GM19240 (cell line): ENCODE measurements at regions not wholly inside any gene's neighbourhood (a gene's known extent, or its start where the extent isn't known, plus 50 kb on each side); places are given as distances from the start of the nearest gene placed in this dataset.
"Not testable (repeated sequence)": the region's sequence is repeated elsewhere in the genome, so short reads cannot be mapped to it uniquely, and the experiment has no call there.

ENCODE experiments used
- DNase-seq: peaks from one replicate; pipeline ENCODE4 v3.0.0; 2011; ENCODE audit warnings: low spot score; ENCODE audit not compliant: insufficient read length

- DNase-seq = no peak
Observed at GRCh38 chr6:153435787-153436186, 304.7 kb upstream of the RGS17 start.

GRCh38 chr6:153425536-153425935, 294.5 kb upstream of the RGS17 start:
- no peak for DNase-seq

- DNase-seq = no peak
Observed at GRCh38 chr6:153424719-153425400, 293.8 kb upstream of the RGS17 start.

GRCh38 chr6:153412519-153412918, 281.4 kb upstream of the RGS17 start:
- DNase-seq = no peak

- no peak for DNase-seq
Observed at GRCh38 chr6:153411070-153411648, 280.1 kb upstream of the RGS17 start.

- DNase-seq = no peak
Observed at GRCh38 chr6:153405931-153406330, 274.8 kb upstream of the RGS17 start.

GRCh38 chr6:153401751-153402150, 270.7 kb upstream of the RGS17 start:
- DNase-seq = no peak

GRCh38 chr6:153392156-153392555, 261.1 kb upstream of the RGS17 start:
- DNase-seq = no peak

GRCh38 chr6:153373869-153374268, 242.8 kb upstream of the RGS17 start:
- DNase-seq = no peak

- no peak for DNase-seq
Observed at GRCh38 chr6:153368131-153368530, 237.0 kb upstream of the RGS17 start.

GRCh38 chr6:153367021-153367420, 235.9 kb upstream of the RGS17 start:
- no peak for DNase-seq

GRCh38 chr6:153357391-153357790, 226.3 kb upstream of the RGS17 start:
- DNase-seq = no peak

GRCh38 chr6:153340568-153340967, 209.5 kb upstream of the RGS17 start:
- no peak for DNase-seq

GRCh38 chr6:153334121-153334520, 203.0 kb upstream of the RGS17 start:
- no peak for DNase-seq

- not testable (repeated sequence) for DNase-seq
Observed at GRCh38 chr6:153331221-153331620, 200.1 kb upstream of the RGS17 start.

- no peak for DNase-seq
Observed at GRCh38 chr6:153328194-153328593, 197.1 kb upstream of the RGS17 start.

GRCh38 chr6:153325661-153326060, 194.6 kb upstream of the RGS17 start:
- DNase-seq = no peak

GRCh38 chr6:153312634-153313033, 181.6 kb upstream of the RGS17 start:
- DNase-seq = no peak

GRCh38 chr6:153309651-153310050, 178.6 kb upstream of the RGS17 start:
- DNase-seq = no peak

GRCh38 chr6:153302133-153302532, 171.1 kb upstream of the RGS17 start:
- no peak for DNase-seq

GRCh38 chr6:153301602-153302001, 170.5 kb upstream of the RGS17 start:
- no peak for DNase-seq

GRCh38 chr6:153282456-153282855, 151.4 kb upstream of the RGS17 start:
- DNase-seq = not testable (repeated sequence)

- no peak for DNase-seq
Observed at GRCh38 chr6:153275997-153276396, 144.9 kb upstream of the RGS17 start.
